ENCODE measurements at regions not wholly inside any gene's neighbourhood (a gene's known extent, or its start where the extent isn't known, plus 50 kb on each side); places are given as distances from the start of the nearest gene placed in this dataset.

- TF ChIP-seq CTCF (conservative IDR thresholded peaks at IDR 0.05; ENCODE audit: low read depth, low read length) (no peak), EZH2 (IDR thresholded peaks at IDR 0.05; ENCODE audit: borderline replicate concordance, low read depth, low read length, poor library complexity, severe bottlenecking) (no peak)
Observed at GRCh38 chr13:33682020-33682564, 135.9 kb upstream of the RFC3 start.
